Astrocyte of the hippocampus (primary cell): ENCODE measurements at regions not wholly inside any gene's neighbourhood (a gene's known extent, or its start where the extent isn't known, plus 50 kb on each side); places are given as distances from the start of the nearest gene placed in this dataset.
"Not testable (repeated sequence)": the region's sequence is repeated elsewhere in the genome, so short reads cannot be mapped to it uniquely, and the experiment has no call there.

Experiments
- DNase-seq: peaks from one replicate; pipeline ENCODE4 v3.0.0; 2011; ENCODE audit warnings: low read depth, low spot score

DNA sequence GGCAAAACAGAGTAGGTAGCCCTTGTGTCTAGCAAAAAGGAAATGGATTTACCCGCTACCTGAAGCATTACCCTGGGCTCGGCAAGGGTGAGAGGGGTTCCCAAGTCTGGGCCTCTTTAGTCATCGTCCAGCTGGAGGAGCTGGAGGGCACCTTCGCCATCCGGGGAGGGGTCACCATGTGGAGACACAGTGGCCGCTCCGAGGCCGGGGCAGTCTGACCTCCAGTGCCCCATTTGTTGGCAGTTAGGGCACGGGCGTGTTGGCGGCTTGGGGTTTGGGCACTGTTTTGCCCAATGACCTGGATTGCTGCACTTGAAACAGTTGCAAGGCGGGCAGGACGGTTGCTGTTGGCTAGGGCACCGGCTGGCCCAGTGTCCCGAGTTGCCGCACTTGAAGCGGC, 581.8 kb downstream of the SUCLG1 start:
- not testable (repeated sequence) for DNase-seq

DNA sequence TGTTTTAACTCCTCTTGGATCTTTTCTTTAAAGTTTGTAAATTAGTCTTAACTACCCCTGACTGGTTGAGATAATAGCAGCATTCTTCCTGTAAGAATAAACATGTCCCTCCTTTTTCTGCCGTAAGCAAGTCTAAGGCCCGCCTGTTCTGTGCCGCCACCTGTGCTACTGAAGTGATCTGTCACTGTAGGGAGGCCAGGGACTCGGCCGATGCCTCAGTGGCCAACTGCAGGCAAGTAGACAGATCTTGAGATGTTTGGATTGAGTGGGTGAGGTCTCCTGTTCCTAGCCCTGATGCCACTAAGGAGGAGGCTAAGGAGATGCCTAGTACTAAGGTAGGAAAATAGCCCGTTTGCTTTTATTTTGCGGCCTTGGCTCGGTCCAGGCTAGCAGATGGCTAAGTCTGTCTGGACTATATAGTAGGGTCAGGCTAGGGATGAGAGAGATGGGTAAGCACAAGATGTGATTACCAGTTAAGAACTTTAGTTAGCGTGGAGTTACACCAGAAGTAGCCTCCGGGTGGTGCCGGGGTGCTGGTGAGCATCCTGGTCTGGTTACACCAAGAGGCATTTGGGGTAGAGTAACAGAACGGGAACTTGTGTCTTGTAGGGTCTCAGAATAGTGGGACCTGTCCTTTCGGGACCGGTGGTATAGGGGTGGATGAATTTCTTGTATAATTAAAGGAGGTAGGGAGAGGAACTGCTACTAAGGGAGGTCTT, 584.2 kb downstream of the SUCLG1 start:
- no peak for DNase-seq

DNA sequence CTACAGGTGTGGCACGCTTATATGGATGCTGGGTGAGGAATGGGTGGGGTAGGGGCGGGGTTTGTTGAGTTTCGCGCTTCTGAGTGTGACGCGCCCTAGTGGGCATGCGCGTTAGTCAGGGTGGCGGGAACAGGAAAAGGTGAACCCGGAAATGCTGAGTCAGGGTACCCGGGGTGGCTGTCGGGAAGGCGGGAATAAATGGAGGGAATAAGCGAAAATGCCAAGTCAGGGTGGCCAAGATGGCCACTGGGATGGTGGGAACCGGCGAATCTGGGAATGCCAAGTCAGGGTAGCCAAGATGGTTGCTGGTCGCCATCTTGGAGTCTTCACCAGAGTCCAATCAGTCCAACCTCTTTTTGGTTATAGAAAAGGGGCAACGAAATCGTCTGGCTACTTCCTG, 585.0 kb downstream of the SUCLG1 start:
- no peak for DNase-seq

DNA sequence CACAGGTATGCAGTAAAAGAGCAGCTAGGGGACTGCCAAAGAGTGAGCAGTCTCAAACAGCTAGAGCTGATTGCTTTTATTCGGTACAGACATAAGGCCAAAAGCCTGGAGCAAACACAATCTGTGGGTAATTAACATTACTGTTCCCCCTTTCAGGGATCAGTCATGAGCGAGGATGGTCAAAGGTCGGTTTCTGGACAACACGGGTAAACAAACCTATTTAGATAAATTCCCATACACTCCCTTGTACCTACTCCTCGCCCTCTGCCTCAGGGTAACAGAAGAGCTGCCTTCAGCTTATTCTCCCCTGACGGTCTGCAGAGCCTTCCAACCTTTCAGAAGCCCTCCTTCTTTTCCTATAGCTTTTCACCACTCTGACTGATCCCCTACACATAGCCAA, 586.0 kb downstream of the SUCLG1 start:
- no peak for DNase-seq

DNA sequence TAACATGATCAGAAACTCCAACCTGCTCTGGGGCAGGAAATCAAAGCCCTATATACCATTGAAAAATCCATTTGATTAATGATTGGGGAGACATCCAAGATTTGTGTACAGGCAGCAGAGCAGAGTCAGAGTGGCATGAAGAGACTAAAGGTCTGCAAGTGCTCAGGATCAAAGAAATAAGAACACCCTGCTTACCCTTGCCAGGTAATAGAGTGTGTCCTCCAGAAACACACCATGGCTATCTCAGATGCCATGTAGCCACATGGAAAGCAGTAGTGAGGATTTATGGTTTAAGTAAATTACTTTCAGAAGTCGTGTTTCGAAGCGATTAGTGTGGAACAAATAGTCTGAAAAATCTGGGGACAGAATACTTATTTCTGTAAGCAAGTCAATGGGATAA, 592.9 kb downstream of the SUCLG1 start:
- no peak for DNase-seq

DNA sequence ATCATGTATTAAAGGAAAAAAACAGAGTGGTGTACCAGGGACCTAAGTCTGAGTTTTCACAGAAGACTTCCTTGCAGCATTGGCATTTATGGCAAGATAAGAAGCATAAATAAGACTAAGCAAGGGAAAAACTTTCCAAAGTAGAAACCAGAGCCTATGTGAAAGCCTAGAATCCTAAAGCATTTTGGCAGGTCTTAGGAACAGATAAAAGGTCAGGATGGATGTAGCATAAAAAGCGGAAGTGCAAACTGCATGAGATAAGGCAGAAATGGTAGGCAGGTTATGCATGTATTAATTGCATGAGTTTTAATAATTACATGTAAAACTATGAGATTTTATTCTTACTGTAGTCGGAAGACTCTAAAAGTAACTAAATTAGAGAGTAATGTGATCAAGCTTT, 596.5 kb downstream of the SUCLG1 start:
- DNase-seq = no peak

DNA sequence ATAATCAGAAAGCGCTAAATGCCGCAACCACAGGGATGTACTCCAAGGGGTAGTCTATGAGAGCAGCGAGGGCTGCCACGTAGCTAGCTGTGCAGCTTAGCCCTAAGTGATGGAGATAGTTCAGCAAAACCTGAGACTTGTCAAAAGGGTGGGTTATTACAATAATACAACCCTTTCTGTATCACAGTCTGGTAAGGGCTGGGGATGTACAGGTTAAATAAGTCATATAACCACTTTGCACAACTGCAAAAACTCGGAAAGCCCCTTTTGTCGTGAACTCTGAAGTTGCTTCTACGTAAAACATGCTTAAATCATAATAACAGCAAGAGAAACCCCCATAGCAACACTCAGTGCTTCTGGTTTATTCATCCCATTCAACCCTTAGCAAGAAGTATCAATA, 598.8 kb downstream of the SUCLG1 start:
- no peak for DNase-seq

DNA sequence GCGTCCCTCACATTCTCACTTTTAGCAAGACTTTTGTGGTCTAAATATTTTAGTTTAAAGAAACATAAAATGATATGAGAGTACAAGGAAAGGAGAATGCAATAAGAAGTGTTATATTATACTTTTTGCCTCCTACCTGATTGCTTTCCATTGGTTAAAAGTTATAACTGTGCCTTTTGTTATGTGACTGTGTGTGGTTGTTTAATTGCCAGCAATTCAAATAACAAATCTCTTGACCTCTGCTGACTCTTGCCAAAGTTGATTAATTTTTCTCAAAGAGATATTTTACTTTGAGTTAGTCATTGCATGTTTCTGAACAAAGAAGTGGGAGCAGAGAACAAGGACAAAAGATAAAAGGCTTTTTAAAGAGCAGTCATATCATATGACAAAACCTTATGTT, 599.5 kb downstream of the SUCLG1 start:
- no peak for DNase-seq

DNA sequence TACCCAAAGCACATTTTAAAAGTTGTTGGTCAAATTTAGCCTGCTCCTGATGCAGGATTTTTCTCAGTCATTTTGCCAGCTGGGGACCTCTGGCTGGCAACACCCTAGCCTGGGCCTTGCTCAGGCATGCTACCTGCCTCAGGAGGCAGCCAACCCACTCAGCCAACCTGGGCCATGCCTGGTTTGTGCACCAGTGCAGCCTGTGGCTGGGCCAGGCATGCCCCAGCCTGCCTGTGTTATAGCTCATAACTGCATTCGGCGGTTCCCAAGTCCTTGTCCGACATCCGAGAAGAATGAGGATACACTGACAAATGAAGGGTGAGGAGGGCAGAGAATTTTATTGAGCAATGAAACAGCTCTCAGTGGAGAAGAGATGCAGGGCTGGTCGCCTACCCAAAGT, 608.0 kb downstream of the SUCLG1 start:
- no peak for DNase-seq

DNA sequence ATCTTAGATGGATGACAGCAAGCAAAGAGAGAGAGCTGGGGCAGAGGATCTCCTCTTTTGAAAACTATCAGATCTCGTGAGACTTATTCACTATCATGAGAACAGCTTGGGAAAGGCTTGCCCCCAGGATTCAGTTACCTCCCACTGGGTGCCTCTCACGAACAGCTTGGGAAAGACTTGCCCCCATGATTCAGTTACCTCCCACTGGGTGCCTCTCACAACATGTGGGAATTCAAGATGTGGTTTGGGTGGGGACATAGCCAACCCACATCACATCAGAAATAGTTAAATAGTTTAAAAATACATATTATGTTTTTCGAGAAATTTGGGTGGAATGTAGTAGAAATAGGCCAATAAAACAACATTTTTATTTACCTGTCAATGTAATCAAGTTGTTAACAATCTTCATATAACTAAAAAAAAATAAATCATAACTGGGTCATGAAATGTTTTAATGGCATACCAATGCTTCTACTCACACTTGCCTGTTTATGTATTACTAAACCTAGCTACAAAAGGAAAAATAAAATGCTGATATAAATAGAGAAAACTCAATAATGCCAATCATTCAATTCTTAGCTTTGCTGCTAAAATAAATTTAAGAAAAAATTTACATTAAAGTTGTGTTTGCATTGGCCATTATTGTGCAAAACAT, 608.9 kb downstream of the SUCLG1 start:
- DNase-seq = peak; percentile 66

DNA sequence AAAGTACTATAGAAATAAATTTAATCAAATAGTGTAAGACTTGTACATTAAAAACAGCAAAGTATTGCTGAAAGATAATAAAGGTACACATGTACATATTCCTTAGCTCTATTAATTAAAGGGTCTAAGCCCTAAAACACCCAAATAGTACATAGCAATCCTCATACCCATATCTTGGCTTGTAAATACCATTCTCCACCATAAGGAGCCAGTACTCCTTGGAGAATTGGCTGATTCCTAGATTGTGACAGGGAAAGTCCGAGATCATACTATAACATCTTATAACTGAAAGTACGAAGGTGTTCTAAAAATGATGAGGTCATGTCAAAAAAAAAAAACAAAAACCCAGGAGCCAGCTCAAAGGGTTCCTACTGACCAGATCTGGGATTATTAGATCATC, 614.6 kb downstream of the SUCLG1 start:
- DNase-seq = no peak

DNA sequence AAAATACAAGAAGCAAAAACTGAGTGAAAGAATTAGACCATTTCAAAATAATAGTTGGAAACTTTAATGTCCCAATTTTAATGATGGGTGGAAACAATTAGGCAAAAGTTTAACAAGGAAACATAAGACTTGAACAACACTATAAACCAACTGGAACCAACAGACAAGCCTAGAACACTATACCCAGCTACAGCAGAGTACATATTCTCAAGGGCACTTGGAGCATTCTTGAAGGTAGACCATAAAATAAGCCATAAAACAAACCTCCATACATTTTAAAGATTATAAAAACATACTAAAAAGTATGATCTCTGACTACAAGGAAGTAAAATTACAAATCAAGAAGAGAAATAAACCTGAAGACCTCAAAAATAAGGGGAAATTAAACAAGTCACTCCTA, 616.7 kb downstream of the SUCLG1 start:
- no peak for DNase-seq

DNA sequence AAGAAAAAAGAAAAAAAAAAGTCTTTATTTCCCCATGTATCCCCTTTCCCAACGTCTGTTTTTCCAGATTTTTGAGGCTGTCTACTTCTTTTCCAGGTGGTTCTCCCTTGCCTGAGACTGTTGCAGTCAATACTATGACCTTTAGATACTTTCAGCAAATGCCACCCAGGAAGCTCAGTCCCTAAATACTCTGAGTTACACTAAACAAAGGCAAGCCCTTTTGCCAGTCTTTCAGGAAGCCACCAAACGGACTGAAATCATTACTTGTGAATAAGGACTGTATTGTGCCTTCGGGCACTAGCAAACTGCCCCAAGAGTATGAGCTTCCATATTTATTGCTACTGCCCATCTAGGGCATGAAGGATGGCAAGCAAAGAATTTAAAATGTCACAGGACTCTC, 621.3 kb downstream of the SUCLG1 start:
- DNase-seq = no peak

DNA sequence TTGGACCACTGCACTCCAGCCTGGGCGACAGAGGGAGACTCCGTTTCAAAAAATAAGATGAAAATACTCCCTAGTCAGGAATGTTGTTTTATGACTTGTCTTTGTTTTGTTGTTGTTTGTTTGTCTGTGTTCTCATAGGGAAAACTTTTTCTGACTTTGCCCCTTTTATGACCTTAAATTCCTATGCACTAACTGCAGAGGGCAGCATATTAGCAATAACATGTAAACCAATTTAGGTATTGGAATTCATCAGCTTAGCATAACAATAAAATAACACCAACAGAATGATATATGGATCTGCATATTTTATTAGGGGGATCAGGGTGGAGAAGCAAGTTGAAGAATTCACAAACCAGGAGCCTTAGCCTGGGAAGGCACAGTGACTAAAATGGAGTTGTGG, 631.5 kb downstream of the SUCLG1 start:
- peak; percentile 1 for DNase-seq

DNA sequence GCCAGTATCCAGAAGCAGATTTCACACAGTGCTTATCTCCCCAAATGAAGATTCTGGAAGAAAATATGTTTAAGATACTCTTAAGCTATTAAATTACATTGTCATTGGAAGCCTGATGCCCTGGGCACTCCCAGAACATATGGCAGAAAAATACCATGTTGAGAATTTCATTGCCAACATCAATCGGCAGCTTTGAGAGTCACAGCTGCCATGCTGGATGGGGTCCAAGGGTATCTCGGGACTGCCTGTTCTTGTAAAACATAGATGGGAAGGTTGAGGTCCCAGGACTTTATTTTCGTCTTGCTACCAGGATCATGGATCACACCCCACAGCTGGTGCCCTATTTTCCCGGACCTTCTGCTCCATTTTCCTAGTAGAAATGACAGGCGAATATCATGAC, 632.5 kb downstream of the SUCLG1 start:
- no peak for DNase-seq

DNA sequence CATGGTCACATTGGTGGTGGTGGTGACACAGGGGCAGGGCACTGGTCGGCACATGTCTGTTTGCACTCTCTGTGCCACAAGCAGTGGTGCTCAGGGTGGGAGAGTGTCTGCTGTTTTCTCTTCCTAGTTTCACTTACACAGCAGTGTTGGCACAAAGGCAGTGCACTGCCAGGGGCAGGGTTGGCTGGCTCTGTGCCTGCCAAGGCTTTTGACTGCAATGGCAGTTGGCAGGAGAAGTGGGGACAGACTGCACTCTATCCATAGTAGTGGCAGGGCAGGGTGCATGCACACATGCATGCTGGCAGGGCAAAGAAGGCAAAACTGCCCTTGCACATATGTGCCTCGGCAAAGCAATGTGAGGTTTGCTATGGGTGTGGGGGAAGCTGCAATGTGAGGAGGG, 635.9 kb downstream of the SUCLG1 start:
- DNase-seq = no peak

DNA sequence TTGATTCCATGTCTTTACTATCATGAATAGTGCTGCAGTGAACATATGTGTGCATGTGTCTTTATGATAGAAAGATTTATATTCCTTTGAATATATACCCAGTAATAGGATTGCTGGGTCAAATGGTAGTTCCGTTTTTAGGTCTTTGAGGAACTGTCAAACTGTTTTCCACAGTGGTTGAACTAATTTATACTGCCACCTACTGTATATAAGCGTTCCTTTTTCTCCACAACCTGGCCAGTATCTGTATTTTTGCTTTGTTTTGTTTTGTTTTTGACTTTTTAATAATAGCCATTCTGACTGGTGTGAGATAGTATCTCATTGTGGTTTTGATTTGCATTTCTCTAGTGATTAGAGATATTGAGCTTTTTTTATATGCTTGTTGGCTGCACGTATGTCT, 641.6 kb downstream of the SUCLG1 start:
- DNase-seq = peak; percentile 29

DNA sequence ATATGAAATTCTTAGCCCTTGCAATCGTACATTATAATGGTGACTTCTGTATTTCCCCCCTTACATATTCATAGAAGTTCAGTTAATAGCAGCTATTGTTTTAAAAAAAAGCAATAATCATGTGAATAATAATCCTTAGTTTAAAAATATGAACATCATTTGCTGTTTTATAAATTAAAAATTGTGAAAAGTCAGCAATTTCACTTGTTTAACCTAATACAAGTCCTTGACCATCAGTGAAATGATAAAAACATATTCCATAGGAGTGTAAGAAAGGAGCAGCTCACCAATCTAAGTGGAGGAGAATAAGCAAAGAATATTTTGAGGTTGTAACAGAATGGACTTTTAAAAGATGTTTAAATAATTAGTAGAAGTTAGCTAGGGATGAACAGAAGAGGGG, 650.2 kb downstream of the SUCLG1 start:
- no peak for DNase-seq

DNA sequence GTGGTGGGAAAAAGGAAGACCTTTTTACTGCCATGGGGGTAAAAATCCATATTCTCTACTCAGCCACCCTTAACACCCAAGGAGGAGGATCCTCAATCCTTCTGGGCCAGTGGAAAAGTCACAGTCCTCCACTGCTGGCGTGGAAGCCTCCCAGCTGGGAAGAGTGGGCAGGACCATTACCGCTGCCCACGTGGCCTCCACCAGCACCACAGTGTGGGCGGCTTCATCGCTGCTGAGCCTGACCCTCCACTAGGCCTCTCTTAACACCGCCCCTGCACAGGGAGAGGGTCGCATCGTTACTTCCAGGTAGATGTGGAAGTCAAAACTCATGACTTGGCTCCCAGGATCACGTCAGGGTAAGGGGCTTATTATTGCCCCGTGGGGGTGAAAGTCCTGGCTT, 656.5 kb downstream of the SUCLG1 start:
- no peak for DNase-seq

DNA sequence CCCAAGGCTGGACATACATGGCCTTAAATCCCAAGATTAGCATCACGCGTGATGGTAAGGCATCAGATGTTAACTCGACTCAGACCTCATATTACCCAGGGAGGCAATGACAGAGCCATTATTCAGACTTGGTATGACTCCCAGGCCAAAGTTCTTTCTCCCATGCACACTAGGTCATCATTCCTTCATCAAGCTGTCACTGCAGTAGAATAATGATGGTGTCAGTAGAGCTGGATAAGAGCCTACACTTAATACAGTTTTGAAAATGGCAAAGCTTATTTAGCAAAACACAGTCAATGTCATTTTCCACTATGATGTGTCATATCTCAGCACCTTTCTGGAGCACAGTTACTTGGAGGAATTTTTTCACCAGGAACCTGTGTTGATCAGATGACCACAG, 663.3 kb downstream of the SUCLG1 start:
- DNase-seq = no peak

DNA sequence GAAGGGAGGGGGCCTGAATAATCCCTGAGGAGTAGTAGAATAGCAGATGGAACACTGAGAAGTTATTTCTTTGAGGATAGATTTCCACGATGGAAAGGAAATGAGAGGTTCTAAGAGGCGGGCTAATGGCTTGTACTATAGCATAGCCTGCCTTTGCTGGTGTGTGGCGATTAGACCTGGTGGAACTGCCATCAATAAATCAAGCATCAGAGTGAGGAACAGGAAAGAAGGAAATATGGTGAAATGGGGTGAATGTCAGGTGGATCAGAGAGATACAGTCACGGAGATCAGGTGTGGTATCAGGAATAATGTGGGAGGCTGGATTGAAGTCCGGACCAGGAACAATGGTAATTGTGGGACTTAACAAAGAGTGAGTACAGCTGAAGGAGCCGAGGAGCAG, 668.6 kb downstream of the SUCLG1 start:
- not testable (repeated sequence) for DNase-seq

DNA sequence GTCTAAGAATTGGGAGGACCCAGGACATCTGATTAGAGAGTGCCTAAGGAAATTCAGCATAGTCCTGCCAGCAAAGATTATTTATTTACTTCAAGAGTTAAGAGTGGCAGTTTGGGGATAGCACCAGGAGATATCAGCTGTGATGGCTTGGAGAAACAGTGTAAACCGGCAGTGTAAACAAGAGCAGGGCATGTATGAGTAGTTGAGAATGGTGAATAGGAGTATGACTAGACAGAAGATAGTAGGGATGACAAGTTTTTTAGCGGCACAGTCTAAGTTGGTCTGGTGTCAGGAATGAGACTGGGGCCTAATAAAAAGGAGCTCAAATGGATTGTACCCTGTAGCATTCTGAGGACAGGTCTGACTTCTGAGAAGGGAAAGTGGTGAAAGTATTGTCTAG, 669.4 kb downstream of the SUCLG1 start:
- not testable (repeated sequence) for DNase-seq

DNA sequence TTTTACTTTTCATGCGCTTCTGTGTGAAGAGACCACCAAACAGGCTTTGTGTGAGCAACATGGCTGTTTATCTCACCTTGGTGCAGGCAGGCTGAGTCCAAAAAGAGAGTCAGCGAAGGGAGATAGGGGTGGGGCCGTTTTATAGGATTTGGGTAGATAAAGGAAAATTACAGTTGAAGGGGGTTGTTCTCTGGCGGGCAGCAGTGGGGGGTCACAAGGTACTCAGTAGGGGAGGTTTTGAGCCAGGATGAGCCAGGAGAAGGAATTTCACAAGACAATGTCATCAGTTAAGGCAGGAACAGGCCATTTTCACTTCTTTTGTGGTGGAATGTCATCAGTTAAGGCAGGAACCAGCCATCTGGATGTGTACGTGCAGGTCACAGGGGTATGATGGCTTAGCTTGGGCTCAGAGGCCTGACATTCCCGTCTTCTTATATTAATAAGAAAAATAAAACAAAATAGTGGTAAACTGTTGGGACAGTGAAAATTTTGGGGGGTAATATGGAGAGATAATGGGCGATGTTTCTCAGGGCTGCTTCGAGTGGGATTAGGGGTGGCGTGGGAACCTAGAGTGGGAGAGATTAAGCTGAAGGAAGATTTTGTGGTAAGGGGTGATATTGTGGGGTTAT, 670.0 kb downstream of the SUCLG1 start:
- not testable (repeated sequence) for DNase-seq
